A673 (cell line): ENCODE measurements at regions not wholly inside any gene's neighbourhood (a gene's known extent, or its start where the extent isn't known, plus 50 kb on each side); places are given as distances from the start of the nearest gene placed in this dataset.

ENCODE experiments used
- EZH2 ChIP-seq: fragments of 200-600 bp; sonication (generic); IDR thresholded peaks from 2 replicates; pipeline ENCODE4 v1.6.1; 2017; ENCODE audit warnings: borderline replicate concordance, low read depth, mild to moderate bottlenecking, mixed read lengths, antibody characterized with exemption, low read length; ENCODE audit not compliant: poor library complexity, severe bottlenecking
- TF ChIP-seq, protein P1 (sequence below): fragments of 300-800, 200-600 bp; sonication (generic); conservative IDR thresholded peaks from 2 replicates; pipeline ENCODE4 v1.5.1; 2017; ENCODE audit warnings: low read depth, mild to moderate bottlenecking, antibody characterized with exemption, low read length, moderate library complexity, mixed read lengths

DNA sequence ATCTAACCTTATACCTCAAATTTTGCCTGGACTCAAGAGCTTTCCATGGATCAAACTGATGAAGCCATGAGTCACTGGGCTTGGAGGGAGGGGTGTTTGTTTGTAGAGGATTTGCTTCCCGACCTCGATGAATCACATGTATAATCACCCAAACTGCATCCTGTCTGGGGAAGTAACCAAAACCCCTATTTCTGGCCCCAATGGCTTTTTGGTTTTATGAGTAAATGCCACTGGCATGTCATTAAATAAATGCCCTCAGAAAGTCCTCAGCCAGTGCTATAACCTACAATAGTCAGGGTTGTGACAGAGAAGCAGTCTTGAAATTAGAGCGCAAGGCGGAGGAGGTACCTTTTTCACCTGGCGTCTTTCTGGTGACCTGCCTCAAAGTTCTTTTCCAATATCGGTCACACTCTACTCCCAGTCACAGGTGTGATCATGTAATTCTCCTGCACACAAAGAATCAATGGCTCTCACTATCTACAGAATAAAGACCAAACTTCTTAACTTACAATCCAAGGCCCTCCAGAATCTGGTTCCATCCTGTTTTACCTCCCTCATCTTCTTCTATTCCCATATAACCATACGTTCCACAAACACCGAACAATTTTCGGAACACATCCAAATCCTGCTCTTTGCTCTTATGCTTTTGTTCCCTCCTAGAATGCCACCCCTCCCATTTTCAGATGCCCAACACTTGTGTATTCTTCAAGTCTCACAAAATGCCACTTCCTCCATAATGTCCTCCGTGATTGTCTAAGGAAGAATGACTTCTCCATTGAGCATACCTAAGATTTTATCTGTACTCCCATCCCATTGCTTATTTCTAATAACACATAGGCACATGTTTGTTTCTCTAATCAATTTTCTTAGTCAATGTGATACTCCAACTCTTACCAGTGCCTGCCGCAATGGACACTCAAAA is 81.3 kb upstream of the BLID start:
- TF ChIP-seq, protein P1, sequence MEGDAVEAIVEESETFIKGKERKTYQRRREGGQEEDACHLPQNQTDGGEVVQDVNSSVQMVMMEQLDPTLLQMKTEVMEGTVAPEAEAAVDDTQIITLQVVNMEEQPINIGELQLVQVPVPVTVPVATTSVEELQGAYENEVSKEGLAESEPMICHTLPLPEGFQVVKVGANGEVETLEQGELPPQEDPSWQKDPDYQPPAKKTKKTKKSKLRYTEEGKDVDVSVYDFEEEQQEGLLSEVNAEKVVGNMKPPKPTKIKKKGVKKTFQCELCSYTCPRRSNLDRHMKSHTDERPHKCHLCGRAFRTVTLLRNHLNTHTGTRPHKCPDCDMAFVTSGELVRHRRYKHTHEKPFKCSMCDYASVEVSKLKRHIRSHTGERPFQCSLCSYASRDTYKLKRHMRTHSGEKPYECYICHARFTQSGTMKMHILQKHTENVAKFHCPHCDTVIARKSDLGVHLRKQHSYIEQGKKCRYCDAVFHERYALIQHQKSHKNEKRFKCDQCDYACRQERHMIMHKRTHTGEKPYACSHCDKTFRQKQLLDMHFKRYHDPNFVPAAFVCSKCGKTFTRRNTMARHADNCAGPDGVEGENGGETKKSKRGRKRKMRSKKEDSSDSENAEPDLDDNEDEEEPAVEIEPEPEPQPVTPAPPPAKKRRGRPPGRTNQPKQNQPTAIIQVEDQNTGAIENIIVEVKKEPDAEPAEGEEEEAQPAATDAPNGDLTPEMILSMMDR = no peak
- TF ChIP-seq EZH2 = no peak
